Colonic mucosa (tissue), 4 donors: ENCODE measurements at regions not wholly inside any gene's neighbourhood (a gene's known extent, or its start where the extent isn't known, plus 50 kb on each side); places are given as distances from the start of the nearest gene placed in this dataset.
"Not testable (repeated sequence)": the region's sequence is repeated elsewhere in the genome, so short reads cannot be mapped to it uniquely, and the experiment has no call there.

Experiments
- DNase-seq: peaks from one replicate; pipeline ENCODE4 v3.0.0-alpha.2; 2020
- H3K27ac ChIP-seq: fragments of 200-600 bp; one replicate; pipeline ENCODE4 v1.8.0; 2021
- H3K27me3 ChIP-seq: fragments of 200-600 bp; one replicate; pipeline ENCODE4 v1.8.0; 2021
- H3K36me3 ChIP-seq: fragments of 200-600 bp; one replicate; pipeline ENCODE4 v1.8.0; 2021
- H3K4me1 ChIP-seq: fragments of 200-600 bp; one replicate; pipeline ENCODE4 v1.8.0; 2021; ENCODE audit warnings: mild to moderate bottlenecking
- H3K4me3 ChIP-seq: fragments of 200-600 bp; one replicate; pipeline ENCODE4 v1.8.0; 2021
- H3K9ac ChIP-seq, 2 donors: one replicate each; pipeline ENCODE4 v1.7.0; 2013; ENCODE audit warnings: control low read depth in 2 of 2, low read depth in 2 of 2, low read length in 2 of 2
- H3K9me3 ChIP-seq: fragments of 200-600 bp; one replicate; pipeline ENCODE4 v1.8.0; 2021
- intact Hi-C: fragments of 100-400 bp; cut with DNase I; formaldehyde crosslinking; loops from one replicate; pipeline ENCODE4 v1.14.1; 2022
- donor health status: healthy.
- donor health status: DM: no; HTN: no; CAD: no.
- donor health status: DM: no; HTN: no; CAD: no.

DNA sequence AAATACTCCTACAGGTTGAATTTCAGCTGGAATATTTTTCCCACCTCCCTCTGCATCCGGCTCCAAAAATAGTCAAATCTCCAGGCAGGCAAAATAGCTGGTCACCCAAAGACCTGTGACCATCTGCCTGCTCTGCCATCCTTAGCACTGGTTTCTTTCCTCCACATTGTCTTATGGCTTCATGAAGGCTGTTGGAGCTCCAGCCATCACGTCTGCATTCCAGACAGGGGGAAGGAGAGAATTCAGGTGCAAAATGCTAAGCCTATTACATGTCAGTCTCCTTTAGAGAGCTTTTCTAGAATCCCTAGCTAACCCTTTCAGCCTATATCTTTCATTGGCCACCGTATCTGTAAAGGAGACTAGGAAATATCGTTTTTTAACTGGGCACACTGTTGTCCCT lies 367.7 kb downstream of the BCL2L11 start:
- H3K27ac ChIP-seq, H3K4me3 ChIP-seq, H3K9me3 ChIP-seq, H3K36me3 ChIP-seq, intact Hi-C loops, H3K4me1 ChIP-seq, H3K27me3 ChIP-seq, DNase-seq, H3K9ac ChIP-seq: not testable (repeated sequence)

GRCh38 chr2:111489460-111489859 lies 368.7 kb downstream of the BCL2L11 start:
- intact Hi-C loops, DNase-seq, H3K4me3 ChIP-seq, H3K27me3 ChIP-seq, H3K9ac ChIP-seq, H3K27ac ChIP-seq, H3K36me3 ChIP-seq, H3K9me3 ChIP-seq, H3K4me1 ChIP-seq: not testable (repeated sequence)

GRCh38 chr2:111491181-111491580 lies 370.5 kb downstream of the BCL2L11 start:
- DNase-seq, intact Hi-C loops: not testable (repeated sequence)

GRCh38 chr2:111491614-111492013 lies 370.9 kb downstream of the BCL2L11 start:
- H3K27me3 ChIP-seq, H3K9ac ChIP-seq, H3K36me3 ChIP-seq, DNase-seq, H3K9me3 ChIP-seq, intact Hi-C loops, H3K4me1 ChIP-seq, H3K27ac ChIP-seq, H3K4me3 ChIP-seq: not testable (repeated sequence)

More at GRCh38 chr2:111491181-111491580, 370.5 kb downstream of the BCL2L11 start:
- H3K4me3 ChIP-seq, H3K27ac ChIP-seq, H3K27me3 ChIP-seq, H3K4me1 ChIP-seq, H3K9ac ChIP-seq, H3K36me3 ChIP-seq, H3K9me3 ChIP-seq: not testable (repeated sequence)

GRCh38 chr2:111492995-111493719 lies 372.4 kb downstream of the BCL2L11 start:
- intact Hi-C loops, H3K9me3 ChIP-seq, H3K9ac ChIP-seq, H3K4me1 ChIP-seq, H3K27me3 ChIP-seq, H3K36me3 ChIP-seq, H3K4me3 ChIP-seq, DNase-seq: not testable (repeated sequence)
- peak overlapping the region; percentile 40 for H3K27ac ChIP-seq

GRCh38 chr2:111493720-111494078 lies 373.0 kb downstream of the BCL2L11 start:
- H3K9me3 ChIP-seq, H3K9ac ChIP-seq, H3K4me1 ChIP-seq, H3K36me3 ChIP-seq, intact Hi-C loops, DNase-seq, H3K4me3 ChIP-seq, H3K27me3 ChIP-seq: not testable (repeated sequence)
- H3K27ac ChIP-seq: peak overlapping the region; percentile 40

DNA sequence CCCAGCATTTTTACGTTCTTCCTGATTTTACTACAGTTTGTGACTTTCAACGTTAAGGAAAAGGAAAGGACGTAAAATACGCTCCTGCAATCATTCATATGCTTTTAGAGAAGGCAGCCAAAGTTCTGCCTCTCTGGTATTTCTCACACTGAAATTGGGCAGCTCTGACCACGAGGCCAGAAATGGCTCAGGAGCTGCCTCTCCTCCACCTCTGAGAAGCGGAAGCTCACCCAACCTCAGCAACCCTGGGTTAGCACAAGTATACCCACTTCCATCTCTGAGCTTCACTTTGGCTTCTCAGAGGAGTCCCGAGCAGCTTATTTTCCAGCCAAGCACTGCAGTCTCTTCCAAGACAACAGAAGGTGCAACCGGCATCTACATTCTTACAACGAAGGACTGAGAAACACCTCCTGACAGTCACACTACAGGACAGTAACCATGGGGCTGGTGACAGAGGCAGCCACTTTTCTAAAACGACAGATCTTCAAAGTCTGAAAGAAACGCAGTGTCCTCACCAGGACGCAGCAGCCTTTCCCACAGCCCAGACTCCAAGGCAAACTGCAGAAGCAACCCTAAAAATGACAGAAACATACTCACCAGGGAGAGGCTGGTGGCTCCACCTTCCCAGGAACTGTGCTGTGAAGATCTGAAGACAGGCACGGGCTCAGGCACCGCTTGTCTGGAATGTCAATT lies 373.7 kb downstream of the BCL2L11 start:
- H3K4me1 ChIP-seq, H3K9me3 ChIP-seq, H3K27me3 ChIP-seq, intact Hi-C loops, H3K36me3 ChIP-seq, H3K9ac ChIP-seq, DNase-seq, H3K4me3 ChIP-seq: not testable (repeated sequence)
- peak overlapping the region; percentile 50 for H3K27ac ChIP-seq

DNA sequence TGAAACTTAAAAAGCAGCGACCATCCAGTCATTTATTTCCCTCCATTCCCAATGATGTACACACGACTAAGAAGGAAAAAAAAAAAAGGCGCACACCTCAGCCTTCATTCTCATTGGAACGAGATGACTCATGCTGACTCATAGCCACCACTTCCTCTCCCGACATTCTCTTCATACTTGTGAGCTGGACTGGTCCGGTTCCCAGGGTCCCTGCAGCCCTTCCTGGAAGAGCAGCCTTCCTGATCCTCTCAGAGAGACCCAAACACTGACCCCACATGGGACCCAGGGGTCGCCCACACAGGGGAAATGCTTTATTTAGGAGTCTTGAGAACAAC lies 374.2 kb downstream of the BCL2L11 start:
- H3K9ac ChIP-seq, H3K36me3 ChIP-seq, H3K9me3 ChIP-seq, DNase-seq, intact Hi-C loops, H3K4me3 ChIP-seq, H3K27me3 ChIP-seq, H3K4me1 ChIP-seq: not testable (repeated sequence)
- peak overlapping the region; percentile 50 for H3K27ac ChIP-seq

- DNase-seq, H3K27me3 ChIP-seq, H3K9ac ChIP-seq, H3K27ac ChIP-seq, H3K4me1 ChIP-seq, H3K9me3 ChIP-seq, H3K4me3 ChIP-seq, H3K36me3 ChIP-seq, intact Hi-C loops: not testable (repeated sequence)
These were observed 374.9 kb downstream of the BCL2L11 start for GRCh38 chr2:111495636-111496035.

DNA sequence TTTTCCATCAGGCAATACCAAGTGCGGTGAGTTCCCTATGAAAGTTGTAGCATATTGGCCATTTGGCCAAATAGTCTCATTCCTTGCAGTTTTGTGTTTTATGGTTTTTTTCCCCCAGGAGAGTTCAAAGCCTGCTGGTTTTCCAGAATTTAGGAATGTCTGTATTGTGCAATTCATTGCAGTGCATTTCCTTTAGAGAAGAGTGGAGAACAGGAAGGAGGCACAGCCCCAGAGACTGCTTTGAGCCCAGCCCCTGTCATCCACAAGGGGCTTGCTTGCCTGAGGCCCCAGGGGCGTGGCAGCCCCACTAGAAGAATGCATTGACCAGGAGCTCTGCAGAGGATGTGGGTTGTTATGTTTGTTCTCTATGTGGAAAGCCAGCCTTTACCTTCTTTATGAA lies 375.5 kb downstream of the BCL2L11 start:
- H3K36me3 ChIP-seq, H3K9me3 ChIP-seq, H3K9ac ChIP-seq, intact Hi-C loops, DNase-seq, H3K4me1 ChIP-seq, H3K4me3 ChIP-seq, H3K27ac ChIP-seq, H3K27me3 ChIP-seq: not testable (repeated sequence)

GRCh38 chr2:111496860-111497259 lies 376.1 kb downstream of the BCL2L11 start:
- H3K9me3 ChIP-seq, intact Hi-C loops, H3K36me3 ChIP-seq, DNase-seq, H3K9ac ChIP-seq, H3K4me3 ChIP-seq, H3K27me3 ChIP-seq, H3K27ac ChIP-seq, H3K4me1 ChIP-seq: not testable (repeated sequence)

DNA sequence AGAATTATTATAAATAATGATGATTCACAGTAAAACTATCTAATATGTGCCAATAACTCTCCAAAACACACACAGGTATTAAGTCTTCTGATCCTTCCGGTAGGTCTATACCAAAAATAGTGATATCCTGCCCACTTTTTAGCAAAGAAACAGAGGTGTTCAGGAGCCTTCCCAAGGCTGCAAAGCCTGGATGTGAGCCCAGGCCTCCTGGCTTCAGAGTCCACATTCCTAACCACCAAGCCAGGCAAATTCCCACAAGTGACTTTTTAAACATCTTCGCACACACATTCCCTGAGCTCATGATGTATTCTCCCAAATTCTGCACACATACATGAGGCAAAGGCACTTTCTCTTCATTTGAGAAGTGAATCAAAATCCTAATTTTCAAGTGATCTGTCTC lies 376.6 kb downstream of the BCL2L11 start:
- intact Hi-C loops, H3K27me3 ChIP-seq, DNase-seq, H3K36me3 ChIP-seq, H3K4me1 ChIP-seq, H3K27ac ChIP-seq, H3K4me3 ChIP-seq, H3K9me3 ChIP-seq, H3K9ac ChIP-seq: not testable (repeated sequence)

GRCh38 chr2:111500536-111501062 lies 379.9 kb downstream of the BCL2L11 start:
- DNase-seq: not testable (repeated sequence)

More at GRCh38 chr2:111500536-111501062, 379.9 kb downstream of the BCL2L11 start:
- intact Hi-C loops, H3K4me1 ChIP-seq, H3K27ac ChIP-seq, H3K9ac ChIP-seq, H3K36me3 ChIP-seq, H3K9me3 ChIP-seq, H3K4me3 ChIP-seq, H3K27me3 ChIP-seq: not testable (repeated sequence)
